C4-2B (cell line): ENCODE measurements at regions not wholly inside any gene's neighbourhood (a gene's known extent, or its start where the extent isn't known, plus 50 kb on each side); places are given as distances from the start of the nearest gene placed in this dataset.
"Not testable (repeated sequence)": the region's sequence is repeated elsewhere in the genome, so short reads cannot be mapped to it uniquely, and the experiment has no call there.

ENCODE experiments used
- H3K27ac ChIP-seq: fragments of 450-650 bp; 2 replicates; pipeline ENCODE4 v1.5.1; 2017
- ZFX ChIP-seq: fragments of 450-650 bp; IDR thresholded peaks from 2 replicates; pipeline ENCODE4 v1.6.1; 2017
- TF ChIP-seq, protein P1 (sequence below): fragments of 450-650 bp; conservative IDR thresholded peaks from 2 replicates; pipeline ENCODE4 v1.5.1; 2017; ENCODE audit warnings: mild to moderate bottlenecking

DNA sequence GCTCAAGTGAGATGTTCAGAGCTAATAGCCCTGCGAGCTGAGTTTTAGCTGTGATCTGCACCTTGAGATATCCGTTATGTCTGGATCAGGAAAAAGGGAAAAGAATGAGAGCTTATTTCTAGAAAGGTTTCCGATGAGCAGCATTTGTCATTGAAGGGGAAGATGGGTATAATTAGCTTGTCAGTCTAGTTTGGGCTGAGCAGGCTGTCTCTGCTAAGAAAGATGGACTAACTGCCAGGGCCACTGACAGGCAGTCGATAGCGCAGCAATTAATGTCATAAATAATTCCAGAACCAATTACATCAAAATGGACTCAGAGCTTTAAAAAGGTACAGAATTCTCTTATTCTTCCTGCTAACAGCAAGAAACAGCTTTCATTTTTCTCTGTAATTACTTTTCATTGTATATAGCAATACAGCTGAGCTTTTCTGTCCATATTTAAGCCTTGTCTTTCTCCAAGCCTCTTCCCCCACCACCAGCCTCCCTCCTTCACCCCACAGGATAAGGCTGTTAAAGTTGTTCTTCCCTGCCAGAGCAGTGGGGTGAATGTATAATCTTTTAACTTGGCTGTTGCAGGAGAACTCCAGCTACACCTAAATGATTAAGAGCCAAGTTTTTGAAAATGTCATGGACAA, 1006.5 kb downstream of the KCNMA1 start:
- no peak overlapping the region for H3K27ac ChIP-seq
- TF ChIP-seq, protein P1, sequence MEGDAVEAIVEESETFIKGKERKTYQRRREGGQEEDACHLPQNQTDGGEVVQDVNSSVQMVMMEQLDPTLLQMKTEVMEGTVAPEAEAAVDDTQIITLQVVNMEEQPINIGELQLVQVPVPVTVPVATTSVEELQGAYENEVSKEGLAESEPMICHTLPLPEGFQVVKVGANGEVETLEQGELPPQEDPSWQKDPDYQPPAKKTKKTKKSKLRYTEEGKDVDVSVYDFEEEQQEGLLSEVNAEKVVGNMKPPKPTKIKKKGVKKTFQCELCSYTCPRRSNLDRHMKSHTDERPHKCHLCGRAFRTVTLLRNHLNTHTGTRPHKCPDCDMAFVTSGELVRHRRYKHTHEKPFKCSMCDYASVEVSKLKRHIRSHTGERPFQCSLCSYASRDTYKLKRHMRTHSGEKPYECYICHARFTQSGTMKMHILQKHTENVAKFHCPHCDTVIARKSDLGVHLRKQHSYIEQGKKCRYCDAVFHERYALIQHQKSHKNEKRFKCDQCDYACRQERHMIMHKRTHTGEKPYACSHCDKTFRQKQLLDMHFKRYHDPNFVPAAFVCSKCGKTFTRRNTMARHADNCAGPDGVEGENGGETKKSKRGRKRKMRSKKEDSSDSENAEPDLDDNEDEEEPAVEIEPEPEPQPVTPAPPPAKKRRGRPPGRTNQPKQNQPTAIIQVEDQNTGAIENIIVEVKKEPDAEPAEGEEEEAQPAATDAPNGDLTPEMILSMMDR = no peak
- no peak for TF ChIP-seq ZFX

DNA sequence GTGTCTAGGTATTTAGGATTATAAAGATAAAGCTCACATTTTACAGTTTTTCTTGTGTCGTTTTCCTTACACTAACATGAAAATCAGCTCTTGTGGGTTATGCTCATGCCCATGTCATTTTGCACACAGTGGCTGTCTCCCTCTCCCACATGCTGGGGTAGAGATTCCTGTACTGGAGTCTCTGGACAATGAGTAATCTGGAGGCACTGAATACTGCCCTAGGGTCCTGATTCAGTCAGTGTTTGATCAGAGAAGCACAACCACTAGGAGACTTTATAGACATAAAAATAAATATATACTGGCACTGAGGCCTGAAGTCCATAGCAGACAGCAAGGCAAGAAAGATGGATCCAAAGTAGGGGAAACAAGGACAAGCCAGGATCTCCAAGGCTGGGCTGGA, 1008.8 kb downstream of the KCNMA1 start:
- H3K27ac ChIP-seq = no peak overlapping the region
- TF ChIP-seq ZFX = no peak
- TF ChIP-seq, protein P1 = no peak

DNA sequence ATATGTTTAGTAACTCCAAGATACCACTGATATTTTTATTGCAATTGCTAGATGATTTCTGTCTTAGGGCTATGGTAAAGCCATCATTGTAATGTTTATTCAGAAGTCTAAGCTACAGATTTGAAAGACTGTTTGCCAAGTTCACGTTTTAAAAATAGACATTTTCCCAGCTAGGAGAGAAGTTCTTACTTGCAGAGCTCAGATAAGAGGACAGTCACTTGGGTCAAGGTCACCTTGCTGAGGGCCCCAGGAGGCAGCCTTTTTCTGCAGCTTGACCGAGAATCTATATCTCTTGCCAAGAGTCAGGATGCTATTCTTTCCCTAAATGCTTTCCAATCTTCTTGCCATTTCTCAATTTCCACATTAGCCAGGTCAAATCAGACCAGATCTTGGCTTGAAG, 1011.2 kb downstream of the KCNMA1 start:
- TF ChIP-seq, protein P1 = no peak
- no peak for TF ChIP-seq ZFX
- H3K27ac ChIP-seq = no peak overlapping the region

DNA sequence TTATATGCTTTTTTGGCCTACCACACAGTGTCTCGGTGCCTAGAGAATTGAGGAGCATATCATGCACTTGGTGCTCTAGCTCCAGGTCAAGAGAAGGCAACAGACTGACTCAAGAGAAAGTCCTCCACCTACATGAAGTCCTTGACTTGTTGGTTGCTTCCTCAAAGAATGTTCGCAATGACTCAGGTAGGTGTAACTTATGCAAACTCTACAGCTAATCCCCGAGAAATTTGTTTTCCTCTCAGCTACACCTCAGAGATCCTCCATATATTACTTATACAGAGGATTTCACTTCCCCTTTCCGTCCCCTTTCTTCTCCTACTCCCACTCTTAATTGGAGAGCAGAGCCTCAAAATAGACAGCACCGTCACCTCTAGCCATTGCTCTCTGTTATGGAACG, 1013.1 kb downstream of the KCNMA1 start:
- TF ChIP-seq, protein P1 = no peak
- TF ChIP-seq ZFX = no peak
- H3K27ac ChIP-seq = no peak overlapping the region

DNA sequence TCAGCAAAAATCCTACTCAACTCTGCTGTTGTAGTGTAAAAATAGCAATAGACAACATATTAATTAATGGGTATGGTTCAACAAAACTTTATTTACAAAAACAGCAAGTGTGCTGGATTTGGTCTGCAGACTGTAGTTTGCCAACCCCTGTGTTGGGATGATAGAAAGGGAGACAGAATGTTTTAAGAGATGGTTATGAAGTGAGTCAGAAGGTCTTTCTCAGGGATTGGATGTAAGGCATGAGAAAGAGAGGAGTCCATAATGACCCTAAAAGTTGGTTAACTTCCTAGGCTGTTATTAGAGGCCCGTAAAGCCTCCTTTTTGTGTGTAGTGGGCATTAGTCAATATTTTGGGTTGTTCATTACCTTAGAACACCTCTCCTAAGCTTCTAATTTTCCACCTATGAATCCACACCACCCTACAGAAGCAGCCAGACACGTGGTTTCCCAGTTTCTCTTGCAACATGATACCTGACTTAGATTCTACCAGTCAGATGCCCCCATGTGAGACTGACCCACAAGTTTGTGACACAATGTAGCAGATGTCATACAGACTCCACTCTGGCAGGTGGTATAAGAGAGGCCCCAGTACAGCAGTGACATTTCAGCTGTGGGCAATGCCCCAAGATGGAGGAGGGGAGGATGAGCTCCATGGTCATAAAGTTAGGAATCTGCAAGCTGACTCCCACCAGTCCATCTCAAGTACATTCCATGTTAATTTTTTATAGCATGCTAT, 1015.6 kb downstream of the KCNMA1 start:
- TF ChIP-seq, protein P1 = no peak
- no peak for TF ChIP-seq ZFX
- H3K27ac ChIP-seq = no peak overlapping the region

DNA sequence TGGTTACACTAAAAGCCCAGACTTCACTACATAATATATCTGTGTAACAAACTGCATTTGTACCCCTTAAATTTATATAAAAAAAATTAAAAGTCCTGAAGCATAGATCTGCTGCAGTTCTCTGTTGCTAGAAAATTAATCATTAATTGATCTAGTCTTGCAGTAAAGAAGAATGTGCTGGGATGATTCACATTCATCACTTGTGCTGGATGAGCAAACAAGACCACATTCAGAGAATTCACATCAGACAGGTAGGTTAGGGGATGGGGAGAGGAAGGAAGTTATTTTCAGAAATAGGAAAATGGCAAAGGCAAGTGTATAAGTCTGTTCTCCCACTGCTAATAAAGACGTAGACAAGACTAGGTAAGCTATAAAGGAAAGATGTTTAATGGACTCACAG, 1019.0 kb downstream of the KCNMA1 start:
- TF ChIP-seq, protein P1 = no peak
- no peak for TF ChIP-seq ZFX
- no peak overlapping the region for H3K27ac ChIP-seq

DNA sequence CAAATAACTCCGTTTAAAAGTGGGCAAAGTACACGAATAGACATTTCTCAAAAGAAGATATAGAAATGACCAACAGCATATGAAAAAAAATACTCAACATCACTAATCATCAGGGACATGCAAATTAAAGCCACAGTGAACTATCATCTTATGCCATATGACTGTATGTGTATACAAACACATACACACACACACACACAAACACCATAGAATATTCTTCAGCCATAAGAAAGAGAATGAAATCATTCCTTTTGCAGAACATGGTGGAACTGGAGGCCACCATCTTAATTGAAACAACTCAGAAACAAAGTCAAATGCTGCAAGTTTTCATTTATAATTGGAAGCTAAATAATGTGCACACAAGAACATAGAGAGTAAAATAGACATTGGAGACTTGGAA, 1019.4 kb downstream of the KCNMA1 start:
- TF ChIP-seq, protein P1 = no peak
- no peak for TF ChIP-seq ZFX
- H3K27ac ChIP-seq = no peak overlapping the region

DNA sequence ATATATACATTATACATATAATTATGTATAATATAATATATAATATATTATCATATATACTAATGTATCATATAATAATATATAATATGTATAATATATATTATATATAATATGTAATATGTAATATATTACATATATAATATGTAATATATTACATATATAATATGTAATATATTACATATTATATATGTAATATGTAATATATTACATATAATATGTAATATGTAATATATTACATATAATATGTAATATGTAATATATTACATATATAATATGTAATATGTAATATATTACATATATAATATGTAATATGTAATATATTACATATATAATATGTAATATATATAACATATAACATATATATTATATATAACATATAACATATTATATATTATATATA, 1020.9 kb downstream of the KCNMA1 start:
- not testable (repeated sequence) for H3K27ac ChIP-seq
